SK-MEL-5 (cell line): ENCODE measurements at regions not wholly inside any gene's neighbourhood (a gene's known extent, or its start where the extent isn't known, plus 50 kb on each side); places are given as distances from the start of the nearest gene placed in this dataset.
A peak's percentile ranks its signal among the peaks of the same experiment; 100 is the strongest.

Source experiments
- DNase-seq: peaks from one replicate; pipeline ENCODE4 v3.0.0-alpha.2; 2016; ENCODE audit warnings: low read depth, low spot score
- in situ Hi-C: cut with HindIII; loops from 2 replicates; pipeline ENCODE4 v1.10.0; 2016; ENCODE audit warnings: low sequenced_read_pairs, high pct_unique_total_duplicates, low pct_unique_long_range_greater_than_20kb

DNA sequence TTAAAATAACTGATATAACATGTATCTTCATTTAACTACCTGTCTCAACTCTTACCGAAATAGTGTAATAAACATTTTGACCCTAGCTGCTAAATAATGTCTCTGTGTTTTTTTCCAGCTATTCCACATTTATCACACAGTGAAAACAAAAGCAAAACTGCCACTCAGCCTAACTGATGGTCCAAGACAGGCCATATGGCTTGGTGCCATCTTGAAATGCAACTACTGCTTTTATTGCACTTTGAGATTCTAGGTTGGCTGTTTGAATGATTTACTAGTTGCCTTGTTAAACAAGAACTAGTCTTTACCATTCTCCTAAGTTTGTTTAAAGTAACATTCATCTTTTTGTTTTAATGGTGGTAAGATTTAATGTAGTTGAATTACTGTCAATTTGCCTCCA, 739.8 kb downstream of the TFAP2A start:
- in situ Hi-C loops, result no loop called here
- no peak for DNase-seq

DNA sequence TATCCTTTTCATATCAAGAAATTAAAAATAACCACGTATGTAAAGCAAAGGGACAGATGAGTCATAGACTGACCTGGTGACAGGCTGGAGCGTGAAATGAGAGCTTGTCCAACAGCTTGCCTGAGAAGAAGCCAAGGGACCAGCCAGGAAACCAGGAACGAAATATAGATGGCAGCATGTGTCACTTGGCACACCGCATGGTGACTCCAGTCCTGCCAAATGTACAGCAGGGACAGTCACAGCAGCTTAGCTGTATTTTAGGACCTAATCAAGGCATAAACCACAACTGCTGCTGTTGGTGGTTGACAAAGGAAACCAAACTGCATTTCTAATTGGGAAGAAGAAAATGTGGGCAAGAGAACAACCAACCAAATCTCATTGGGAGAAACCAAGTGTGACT, 755.0 kb downstream of the TFAP2A start:
- no peak for DNase-seq
- in situ Hi-C loops, result no loop called here

DNA sequence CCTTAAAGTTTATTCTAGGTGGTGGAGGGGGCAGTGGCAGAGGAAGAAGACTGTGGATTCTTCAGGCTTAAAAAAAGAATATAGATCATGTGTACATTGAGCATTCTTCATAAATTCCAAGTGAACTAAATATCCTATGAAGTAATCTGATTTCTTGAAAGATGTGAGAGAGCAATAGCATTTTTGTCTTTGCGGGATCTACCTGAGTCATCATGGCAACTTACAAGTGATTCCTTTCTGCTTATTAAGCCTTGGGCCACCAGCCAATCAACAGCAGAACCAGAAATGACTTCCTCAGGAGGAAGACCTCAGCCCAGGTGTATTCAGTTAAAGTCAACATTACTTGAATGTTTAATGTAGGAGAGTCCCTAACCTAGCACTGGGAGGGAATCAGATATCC, 756.9 kb downstream of the TFAP2A start:
- in situ Hi-C loops, result no loop called here
- no peak for DNase-seq

DNA sequence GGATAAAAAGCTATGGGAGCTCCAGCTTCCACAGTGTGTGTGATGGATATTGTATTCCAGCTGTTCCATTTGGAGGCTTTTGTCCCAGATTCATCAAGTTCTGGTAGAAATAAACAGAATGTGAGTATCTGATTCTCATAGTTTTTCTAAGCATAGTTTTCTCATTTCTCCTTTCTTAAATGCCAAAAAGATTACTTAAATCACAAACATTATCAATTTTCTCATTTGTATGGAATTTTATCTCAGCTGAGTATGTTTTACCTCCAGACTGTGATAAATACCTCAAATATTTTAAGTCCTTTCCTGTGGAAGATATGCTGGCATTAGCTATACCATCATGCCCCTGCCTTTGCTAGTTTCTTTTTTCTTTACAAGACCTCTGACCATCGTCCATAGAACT, 767.3 kb downstream of the TFAP2A start:
- no peak for DNase-seq
- in situ Hi-C loops, result no loop called here

DNA sequence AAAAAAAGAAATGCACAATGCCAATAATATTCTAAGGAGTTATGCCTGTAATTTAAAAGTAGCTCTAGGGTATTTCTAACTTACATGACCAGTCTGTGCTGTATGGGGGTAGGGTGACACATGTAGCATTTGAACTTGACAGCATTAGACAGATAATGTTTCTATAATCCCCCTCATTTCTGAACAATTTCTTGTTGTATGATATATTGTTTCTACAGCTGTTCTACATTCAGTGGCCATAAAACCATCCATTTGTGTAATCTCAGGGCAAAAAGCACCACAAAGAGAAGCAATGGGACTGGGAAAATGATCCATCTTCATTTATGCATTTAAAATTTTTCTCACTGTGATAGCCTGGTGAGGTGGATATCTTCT, 767.8 kb downstream of the TFAP2A start:
- in situ Hi-C loops, result no loop called here
- no peak for DNase-seq

DNA sequence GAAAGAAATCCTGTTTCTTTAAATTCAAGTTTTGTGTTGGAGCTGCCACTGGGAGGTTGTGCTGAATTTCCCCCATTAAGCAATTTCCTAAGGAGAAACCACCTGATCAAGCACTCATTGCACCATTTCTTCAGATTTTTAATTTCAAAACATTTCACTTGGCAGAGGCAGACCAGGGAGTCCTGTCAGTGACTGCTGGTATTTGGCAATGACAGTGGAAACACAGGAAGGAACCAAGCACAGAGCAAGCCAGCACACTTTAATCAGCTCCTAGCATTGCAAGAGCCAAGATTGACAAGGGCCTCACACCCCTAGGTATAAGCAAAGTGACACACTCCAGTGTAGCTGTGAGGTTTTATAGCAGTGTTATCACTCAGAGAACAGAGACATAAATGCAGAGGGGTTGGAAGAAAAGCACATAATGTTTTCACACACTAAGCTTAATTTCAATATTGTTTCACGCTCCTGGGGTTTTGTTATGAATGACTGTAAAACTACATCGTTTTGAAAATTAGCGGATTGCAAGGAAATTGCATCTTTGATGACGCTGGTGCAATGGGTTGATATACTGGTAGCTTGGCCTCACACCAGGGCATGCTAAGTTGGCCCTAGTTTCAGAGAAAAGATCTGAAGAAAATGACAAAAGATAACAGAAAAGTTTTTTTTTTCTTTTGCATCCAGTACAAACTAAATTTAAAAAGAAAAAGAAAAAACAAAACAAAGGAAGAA, 768.4 kb downstream of the TFAP2A start:
- in situ Hi-C loops, result no loop called here
- DNase-seq, result no peak

DNA sequence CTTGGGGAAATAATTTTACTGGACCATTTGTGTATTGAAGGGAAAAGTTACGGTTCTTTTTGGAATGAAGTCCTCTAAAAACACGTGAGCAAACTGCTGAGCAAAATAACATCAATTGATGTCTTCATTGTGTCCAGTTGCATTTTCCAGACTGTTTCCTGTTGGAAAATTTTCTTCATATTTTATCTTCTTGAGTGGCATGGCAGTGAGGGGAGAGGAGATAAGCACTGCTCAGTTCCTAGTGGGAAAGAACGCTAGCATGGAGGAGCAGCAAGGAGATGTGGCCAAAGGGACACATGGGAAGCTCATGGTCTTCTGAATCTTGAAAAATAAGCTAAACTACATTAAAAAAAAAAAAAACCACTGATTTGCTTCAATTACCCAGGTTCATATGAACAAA, 776.0 kb downstream of the TFAP2A start:
- no peak for DNase-seq
- in situ Hi-C loops, result no loop called here

DNA sequence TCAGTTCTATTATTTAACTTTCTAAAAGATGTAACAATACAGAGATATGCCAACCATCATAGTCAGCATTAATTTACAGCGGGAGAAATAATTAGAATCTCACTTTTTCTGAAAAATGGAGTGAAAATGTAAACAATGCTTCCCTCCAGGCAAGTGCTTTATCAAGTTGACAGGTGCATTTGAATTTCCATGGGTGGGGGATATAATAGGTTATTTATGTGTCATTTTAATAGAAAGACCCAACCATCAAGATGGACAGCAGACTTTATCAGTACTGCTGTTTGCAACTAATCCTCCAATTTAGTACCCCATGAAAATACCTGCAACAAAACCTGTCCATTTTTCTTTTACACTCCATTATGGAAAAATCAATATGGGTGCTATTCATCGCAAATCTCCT, 780.1 kb downstream of the TFAP2A start:
- in situ Hi-C loops, result no loop called here

DNA sequence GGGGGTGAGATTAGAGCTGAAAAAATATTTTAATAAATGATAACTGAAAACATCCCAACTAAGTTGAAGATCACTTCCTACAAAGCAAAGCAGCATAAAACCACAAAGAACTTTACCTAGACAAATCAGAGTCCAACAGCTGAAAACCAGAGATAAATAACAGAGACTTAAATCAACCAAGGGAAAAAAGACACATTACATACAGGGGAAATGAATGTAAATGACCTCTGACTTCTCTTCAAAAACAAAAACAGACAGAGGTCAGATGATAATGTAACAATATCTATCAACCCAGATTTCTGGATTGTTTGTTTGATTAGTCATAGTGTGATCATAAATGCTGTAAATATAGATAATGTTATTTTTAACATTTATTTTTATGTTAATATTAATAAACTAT, 782.8 kb downstream of the TFAP2A start:
- DNase-seq, result no peak
- in situ Hi-C loops, result no loop called here

More for the DNA sequence above, 780.1 kb downstream of the TFAP2A start:
- DNase-seq, result no peak

DNA sequence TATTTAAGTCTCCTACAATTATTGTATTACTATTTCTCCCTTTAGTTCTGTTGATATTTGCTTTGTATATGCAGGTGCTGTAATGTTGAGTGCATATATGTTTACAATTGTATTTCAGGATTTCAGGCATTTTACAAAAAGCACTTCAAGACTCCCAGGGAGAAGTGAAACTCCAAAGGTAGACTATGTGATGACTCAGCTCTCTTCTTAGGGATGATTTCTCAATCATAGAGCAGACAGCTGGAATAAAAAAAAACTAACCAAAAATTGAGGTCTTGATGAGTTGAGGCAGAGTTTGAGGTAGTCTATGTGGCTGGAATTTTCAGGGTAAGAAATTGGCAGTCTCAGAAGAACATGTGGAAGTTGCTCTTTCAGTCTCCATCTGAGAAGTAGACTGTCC, 786.1 kb downstream of the TFAP2A start:
- DNase-seq, result no peak
- in situ Hi-C loops, result no loop called here

DNA sequence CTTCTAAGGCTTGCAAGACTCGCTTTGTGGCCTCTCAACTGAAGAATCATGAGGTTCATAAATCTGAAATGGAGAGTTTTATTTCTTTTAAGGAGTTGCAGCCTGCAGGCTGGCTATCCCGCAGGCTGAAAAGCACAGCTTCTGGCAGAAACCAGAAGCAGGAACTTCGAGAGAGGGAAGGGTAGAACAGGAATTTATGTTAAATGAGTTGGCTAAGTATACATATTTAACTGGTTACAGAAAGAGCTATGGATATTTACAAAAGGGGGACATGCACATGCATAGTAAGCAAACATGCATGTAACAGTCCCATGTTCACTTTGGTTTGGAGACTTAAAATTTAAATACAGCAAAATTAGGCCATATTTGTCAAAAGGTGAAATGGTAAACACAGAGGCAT, 787.0 kb downstream of the TFAP2A start:
- in situ Hi-C loops, result no loop called here
- DNase-seq, result no peak

DNA sequence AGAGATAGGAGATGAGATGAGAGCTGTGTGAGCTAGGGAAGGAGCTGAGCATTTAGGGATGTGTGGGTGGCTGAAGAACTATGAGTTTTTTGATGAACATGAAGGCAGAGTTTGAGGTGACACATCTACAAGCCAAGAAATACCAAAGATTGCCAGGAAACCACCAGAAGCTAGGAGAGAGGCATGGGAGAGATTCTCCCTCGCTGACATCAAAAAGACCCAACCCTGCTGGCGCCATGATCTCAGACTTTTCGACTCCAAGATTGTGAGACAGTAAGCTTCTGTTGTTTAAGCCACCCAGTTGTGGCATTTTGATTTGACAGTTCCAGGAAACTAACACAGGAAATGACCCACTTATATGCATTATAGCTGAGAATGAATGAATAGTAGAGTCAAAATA, 790.9 kb downstream of the TFAP2A start:
- in situ Hi-C loops, result no loop called here
- DNase-seq, result peak; percentile 54

DNA sequence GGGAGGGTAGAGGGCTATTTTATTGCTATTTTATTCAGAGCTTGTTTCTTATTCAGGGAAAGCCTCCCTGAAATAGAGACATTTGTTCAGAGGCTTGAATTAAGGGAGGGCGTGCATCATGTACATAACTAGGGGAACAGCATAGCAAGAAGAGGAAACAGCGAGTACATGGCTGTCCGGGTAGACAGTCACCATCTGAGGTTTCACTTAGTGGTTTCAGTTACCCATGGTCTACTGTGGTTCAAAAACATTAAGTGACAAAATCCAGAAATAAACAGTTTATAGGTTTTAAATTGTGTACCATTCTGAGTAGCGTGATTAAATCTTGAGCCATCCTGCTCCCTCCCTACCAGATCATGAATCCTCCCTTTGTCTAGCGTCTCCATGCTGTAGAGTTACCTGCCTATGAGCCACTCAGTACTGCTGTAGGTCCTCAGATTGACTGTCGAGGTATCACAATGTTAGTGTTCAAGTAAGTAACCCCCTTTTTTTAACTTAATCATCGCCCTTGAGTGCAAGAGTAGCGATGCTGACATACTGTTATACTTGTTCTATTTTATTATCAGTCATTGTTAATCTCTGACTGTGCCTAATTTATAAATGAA, 791.5 kb downstream of the TFAP2A start:
- DNase-seq, result no peak
- in situ Hi-C loops, result no loop called here

DNA sequence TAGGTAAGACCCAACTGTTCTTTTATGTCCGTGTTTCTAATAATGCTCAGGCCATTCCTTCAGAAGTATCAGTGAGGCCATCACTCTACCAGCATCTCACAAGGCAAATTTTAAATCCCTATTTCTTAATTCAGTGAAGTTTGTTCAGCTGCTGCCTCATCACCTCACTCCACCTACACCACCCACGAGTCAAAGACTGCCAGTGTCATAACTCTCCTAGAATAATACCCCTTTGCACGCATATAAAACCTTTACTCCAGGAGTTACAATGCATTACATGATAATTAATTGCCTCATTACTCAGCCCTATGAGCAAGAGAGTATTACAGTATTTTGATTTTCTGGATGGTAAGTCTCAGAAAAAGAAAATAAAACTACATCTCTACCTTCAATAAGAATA, 793.6 kb downstream of the TFAP2A start:
- DNase-seq, result no peak
- in situ Hi-C loops, result no loop called here

DNA sequence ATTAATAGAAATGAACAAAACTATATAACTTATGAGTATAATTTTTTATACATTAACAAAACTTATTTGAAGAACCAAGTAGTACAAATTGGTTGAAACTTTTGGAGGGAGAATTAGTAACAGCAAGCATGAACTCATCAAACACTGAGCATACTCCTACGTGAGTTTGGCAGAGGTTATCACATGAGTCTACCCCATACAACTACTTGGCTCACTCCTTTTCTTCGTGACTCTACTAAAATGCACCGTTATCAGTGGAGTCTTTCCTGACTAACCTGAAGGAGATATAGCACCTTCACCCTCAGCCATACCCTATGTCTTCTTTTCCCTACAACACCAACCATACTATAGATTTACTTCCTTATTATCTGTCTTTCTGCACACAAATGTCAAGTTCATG, 794.2 kb downstream of the TFAP2A start:
- DNase-seq, result no peak
- in situ Hi-C loops, result no loop called here

DNA sequence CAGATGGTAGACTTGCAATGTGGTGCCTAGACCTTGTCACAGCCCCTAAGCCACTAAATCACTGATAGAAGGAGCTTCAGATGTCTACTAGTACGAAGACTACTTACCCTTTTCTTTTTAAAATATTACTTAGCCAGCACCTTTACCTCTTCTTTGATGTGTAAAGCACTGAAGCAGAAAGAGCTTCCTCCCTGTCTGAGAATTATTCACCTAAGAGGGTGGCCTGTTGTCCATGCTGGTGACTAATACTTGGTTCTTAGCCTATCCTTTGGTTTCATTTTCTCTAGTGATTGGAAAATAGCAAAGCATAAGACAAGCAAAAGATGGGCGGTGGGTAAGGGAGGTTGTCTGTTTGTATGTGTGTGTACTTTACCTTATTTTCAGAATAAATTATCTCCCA, 794.6 kb downstream of the TFAP2A start:
- no peak for DNase-seq
- in situ Hi-C loops, result no loop called here

DNA sequence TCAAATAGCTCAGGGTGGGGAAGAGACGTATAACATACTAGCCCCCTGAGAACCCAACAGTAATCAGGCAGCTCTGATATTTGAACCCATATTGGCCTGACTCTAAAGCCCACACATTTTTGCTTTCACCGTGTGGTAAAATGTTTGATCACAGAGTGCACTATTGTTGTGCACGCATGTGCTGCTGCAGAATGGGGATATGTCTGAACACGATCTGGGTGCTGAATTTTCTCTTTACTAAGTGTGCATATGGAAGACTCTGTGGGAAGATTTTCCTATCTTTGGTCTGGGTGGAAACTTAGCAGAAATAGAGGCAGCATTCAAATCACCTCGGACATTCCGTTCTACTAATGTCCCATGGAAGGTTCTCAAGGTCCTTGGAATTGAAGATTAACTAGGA, 800.1 kb downstream of the TFAP2A start:
- in situ Hi-C loops, result no loop called here
- DNase-seq, result no peak

DNA sequence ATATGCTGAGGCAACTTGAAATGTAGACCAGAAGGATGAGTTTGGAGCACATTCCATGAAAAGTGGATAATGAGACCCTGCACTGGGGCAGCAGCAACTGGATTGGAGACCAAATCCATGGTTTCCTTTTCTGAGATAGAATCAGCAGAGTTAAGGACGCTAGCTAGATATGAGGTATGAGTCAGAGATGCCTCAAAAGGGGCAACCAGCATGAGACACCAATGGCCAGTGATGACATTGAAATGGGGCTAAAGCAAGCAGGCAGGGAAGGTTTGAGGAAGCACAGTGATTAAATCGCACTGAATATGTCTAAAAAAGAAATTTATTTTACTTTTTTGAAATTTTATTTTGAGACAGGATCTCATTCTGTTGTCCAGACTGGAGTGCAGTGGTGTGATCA, 802.4 kb downstream of the TFAP2A start:
- in situ Hi-C loops, result no loop called here
- DNase-seq, result no peak

DNA sequence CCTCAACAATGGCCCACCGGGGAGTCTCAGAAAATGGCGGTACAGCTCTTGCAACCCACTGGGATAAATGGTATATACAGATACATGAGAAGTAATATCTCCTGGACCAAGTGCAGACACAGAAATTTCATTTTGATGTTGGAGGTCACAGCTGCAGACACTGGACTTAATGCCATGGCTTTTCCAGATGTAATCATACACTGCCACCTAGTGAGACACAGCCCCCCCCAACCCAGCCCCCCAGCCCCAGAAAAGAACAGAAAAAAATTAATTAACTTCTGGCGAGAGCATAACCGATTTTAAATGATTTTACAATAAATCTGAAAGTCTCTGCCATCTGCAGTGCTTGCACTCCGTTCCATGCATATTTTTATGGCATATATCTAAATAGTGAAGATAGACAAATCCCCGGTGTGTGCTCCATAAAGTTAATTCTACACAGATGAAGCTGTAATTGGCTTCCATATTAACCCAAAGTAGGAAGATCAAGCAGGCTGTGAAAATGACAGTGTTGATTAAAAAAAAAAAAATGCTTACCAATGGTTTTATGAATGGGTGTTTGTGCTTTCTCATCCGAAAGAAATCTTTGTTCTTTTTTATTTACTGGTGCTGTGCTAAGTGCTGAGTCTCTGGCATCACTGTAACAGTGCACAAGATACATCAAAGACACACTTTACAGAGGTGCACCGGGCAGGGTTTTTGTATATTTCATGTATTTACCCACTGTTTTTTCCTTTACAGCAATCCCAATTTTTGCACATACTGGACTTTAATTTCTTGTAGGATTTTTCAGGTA, 804.1 kb downstream of the TFAP2A start:
- in situ Hi-C loops, result no loop called here
- DNase-seq, result peak; percentile 61
